Omental fat pad (tissue), 3 donors: ENCODE measurements at regions not wholly inside any gene's neighbourhood (a gene's known extent, or its start where the extent isn't known, plus 50 kb on each side); places are given as distances from the start of the nearest gene placed in this dataset.

ENCODE experiments used
- ATAC-seq: fragments of 150-250 bp; one replicate; pipeline ENCODE4 v1.9.1; 2016; ENCODE audit warnings: mild to moderate bottlenecking, moderate library complexity; ENCODE audit not compliant: low FRiP score
- DNase-seq: peaks from one replicate; pipeline ENCODE4 v3.0.0-alpha.2; 2019; ENCODE audit warnings: low spot score
- CTCF ChIP-seq, 3 donors: fragments of 450-650 bp; IDR thresholded peaks; one replicate each; pipeline ENCODE4 v1.5.1; 2016 to 2017; ENCODE audit warnings: antibody characterized with exemption in 3 of 3, mild to moderate bottlenecking in 3 of 3, moderate library complexity in 2 of 3

- TF ChIP-seq CTCF (IDR thresholded peaks at IDR 0.05): no peak
- no peak for DNase-seq
- no peak for ATAC-seq
Observed at GRCh38 chr2:7969756-7970515, 711.9 kb upstream of the ID2 start.

- no peak for DNase-seq
- ATAC-seq: no peak
- no peak for TF ChIP-seq CTCF (IDR thresholded peaks at IDR 0.05)
Observed at GRCh38 chr2:7971248-7971647, 710.6 kb upstream of the ID2 start.

- TF ChIP-seq CTCF (IDR thresholded peaks at IDR 0.05): no peak
- ATAC-seq (no peak), DNase-seq (no peak)
Observed at GRCh38 chr2:7971841-7972240, 710.0 kb upstream of the ID2 start.

- no peak for ATAC-seq
- TF ChIP-seq CTCF (IDR thresholded peaks at IDR 0.05): no peak
- DNase-seq: no peak
Observed at GRCh38 chr2:7972670-7973069, 709.2 kb upstream of the ID2 start.

- DNase-seq: no peak
- ATAC-seq: no peak
- no peak for TF ChIP-seq CTCF (IDR thresholded peaks at IDR 0.05)
Observed at GRCh38 chr2:7973801-7974480, 707.9 kb upstream of the ID2 start.

- DNase-seq (no peak), ATAC-seq (no peak)
- no peak for TF ChIP-seq CTCF (IDR thresholded peaks at IDR 0.05)
Observed at GRCh38 chr2:7974936-7975335, 706.9 kb upstream of the ID2 start.

- no peak for TF ChIP-seq CTCF (IDR thresholded peaks at IDR 0.05)
- ATAC-seq (no peak), DNase-seq (no peak)
Observed at GRCh38 chr2:7976206-7976605, 705.6 kb upstream of the ID2 start.
